SU-DHL-6 (cell line): ENCODE measurements at regions not wholly inside any gene's neighbourhood (a gene's known extent, or its start where the extent isn't known, plus 50 kb on each side); places are given as distances from the start of the nearest gene placed in this dataset.

ENCODE experiments used
- CTCF ChIP-seq: fragments of 200-600 bp; sonication (generic); IDR thresholded peaks from one replicate; pipeline ENCODE4 v1.5.1; 2017; ENCODE audit warnings: antibody characterized with exemption, mild to moderate bottlenecking, low read length, moderate library complexity; ENCODE audit not compliant: insufficient read depth, poor library complexity, severe bottlenecking
- EZH2phosphoT487 ChIP-seq: fragments of 200-600 bp; sonication (generic), shearing (Covaris generic); conservative IDR thresholded peaks from 2 replicates; pipeline ENCODE4 v1.6.1; 2018; ENCODE audit warnings: mild to moderate bottlenecking, antibody characterized with exemption, low read length, moderate library complexity, mixed read lengths

- TF ChIP-seq CTCF (no peak), EZH2phosphoT487 (no peak)
These were observed 663.2 kb downstream of the TLR4 start for GRCh38 chr9:118367383-118367782.
